ENCODE measurements at regions not wholly inside any gene's neighbourhood (a gene's known extent, or its start where the extent isn't known, plus 50 kb on each side); places are given as distances from the start of the nearest gene placed in this dataset.
"Not testable (repeated sequence)": the region's sequence is repeated elsewhere in the genome, so short reads cannot be mapped to it uniquely, and the experiment has no call there.

DNA sequence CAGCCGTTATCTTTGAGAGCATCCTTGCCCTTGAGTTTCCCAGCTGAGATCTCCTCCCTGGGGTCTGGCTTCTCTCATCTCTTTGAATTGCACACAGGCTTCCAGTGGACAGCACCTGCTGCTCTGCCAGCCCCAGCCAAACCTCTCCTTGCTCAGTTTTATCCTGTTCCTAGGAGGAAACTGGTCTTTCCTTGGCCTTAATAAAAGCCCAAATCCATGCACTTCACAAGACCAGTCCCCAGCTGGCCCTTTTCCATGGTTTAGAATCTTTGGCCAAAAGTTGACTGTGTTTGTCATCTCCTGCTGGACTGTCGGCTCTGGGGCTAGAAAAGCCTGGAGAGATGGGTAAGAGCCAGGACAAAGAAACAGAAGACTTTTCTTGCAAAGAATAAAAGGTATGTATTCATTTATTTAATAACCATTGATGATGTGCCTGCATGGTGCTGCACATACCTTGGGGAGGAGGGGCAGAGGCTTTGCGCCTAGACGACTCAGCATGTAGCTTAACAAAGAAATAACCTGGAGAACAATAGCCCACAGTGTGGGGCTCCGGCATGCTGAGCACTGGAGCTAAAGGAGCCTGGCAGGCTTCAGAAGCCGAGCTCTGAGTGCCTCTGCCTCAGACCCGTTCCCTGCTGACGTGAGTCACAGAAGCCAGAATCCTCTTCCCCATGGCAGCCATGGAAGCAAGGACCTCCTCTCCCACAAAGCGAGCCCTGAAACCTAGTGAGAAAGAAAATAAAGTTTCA is 319.3 kb upstream of the B3GAT1 start:
- intact Hi-C loops (cut with DNase I): no loop called here
- ATAC-seq (no peak), DNase-seq (ENCODE audit: low spot score) (no peak)

DNA sequence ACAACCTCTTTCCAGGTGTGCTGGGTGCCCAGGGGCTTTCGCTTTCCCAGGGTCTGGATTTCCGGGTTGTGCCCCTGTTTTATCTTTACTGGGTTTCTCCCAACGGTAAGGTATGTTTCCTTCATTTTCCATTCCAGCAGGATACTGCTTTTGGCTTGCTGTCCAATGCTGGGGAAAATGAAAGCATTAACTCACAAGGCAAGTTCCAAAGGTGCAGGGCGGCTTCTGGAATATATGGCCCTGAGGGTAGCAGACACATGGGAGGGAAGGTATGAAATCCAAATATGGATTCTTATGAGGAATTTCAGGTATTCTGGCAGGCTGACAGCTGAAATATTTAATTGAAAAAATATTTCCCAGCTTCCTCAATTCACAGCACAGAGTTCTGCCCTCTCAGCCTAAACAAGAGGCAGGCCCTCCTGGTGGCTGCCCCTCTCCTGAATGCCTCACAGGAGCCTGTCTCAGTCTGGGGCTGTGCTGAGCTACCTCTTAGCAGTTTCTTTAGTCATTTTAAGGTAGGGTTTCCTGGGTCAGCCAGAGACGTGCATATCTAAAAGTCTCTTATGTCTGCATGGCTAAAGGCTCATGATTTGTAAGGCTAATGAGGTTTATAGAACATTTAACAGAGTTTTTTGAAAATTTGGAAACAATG is 318.6 kb upstream of the B3GAT1 start:
- DNase-seq (ENCODE audit: low spot score): no peak
- intact Hi-C loops (cut with DNase I): no loop called here
- no peak for ATAC-seq

DNA sequence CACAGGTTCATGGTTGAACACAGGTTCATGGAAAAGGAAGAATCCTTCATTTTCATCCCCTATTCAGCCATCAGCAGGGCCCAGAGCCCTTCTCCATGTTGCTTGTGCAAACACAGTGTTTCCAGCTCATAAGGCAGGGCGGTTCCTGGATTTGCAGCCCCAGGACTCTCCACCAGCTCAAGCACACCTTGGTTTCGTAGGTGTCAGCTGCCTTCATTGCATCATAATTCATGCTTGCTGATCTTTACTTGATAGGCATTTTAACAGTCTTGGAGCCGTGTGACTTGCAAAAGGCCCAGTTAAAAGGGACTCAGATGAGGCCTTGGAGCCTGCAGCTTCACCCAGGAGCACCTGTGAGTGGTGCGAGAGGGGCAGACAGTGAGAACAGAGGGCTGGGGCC is 318.1 kb upstream of the B3GAT1 start:
- no peak for DNase-seq (ENCODE audit: low spot score)
- intact Hi-C loops (cut with DNase I): no loop called here
- no peak for ATAC-seq

DNA sequence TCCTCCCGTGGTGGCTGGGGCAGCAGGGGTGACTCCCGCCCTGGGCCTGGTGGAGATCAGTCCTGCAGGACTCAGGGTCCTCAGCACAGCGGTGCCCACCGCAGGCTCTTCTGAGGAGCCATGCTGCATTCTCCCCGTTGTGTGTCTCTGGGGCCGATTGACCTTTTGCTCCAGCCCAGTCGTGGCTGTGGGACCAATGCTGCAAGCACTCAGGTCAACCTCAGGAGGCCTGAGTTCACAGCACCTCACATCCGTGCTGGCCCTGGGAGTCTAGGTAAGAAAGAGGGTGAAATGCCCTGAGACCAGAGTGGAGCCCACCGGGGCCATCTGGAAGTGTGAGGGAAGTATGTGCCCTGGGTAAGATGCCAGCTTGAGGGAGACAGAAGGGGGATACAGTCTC is 316.1 kb upstream of the B3GAT1 start:
- DNase-seq (ENCODE audit: low spot score) (no peak), ATAC-seq (no peak)
- intact Hi-C loops (cut with DNase I): no loop called here

DNA sequence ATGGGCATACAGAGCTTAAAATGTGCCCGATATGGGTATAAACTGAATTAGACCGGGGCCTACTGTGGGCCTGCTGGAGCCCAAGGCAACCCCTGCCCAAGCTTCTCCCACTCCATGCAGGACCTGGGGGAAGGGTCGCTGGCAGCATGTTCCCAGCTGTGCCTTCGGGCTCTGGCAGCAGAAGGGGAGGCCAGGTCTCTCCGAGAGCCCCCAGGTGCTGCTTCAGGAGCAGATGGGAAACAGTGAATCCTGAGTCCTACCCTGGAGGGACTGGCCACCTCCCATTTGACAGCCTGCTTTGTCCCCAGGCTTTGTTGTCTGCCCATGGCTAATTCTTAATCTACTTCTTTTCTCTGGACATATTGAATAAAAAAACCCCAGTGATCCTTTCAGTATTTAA is 315.6 kb upstream of the B3GAT1 start:
- ATAC-seq: no peak
- intact Hi-C loops (cut with DNase I): no loop called here
- no peak for DNase-seq (ENCODE audit: low spot score)

DNA sequence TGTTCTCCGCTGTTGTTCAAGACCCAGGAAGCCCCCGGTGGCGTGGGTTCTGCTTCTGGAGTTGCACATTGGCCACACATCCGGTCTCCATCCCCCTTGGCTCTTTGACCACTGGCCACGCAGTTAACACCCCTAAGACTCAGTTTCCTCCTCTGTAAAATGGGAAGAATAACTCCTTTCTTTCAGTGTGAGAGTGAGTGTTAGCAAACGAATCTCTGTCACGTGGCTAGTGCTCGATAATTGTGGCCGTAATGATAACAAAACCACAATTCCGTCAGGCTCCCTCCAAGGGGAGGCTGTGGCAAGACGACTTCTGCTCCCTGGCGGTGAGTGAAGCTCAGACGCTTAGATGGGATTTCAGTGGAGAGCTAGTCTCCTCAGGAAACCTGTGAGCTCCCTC is 315.2 kb upstream of the B3GAT1 start:
- intact Hi-C loops (cut with DNase I): no loop called here
- DNase-seq (ENCODE audit: low spot score) (no peak), ATAC-seq (no peak)

DNA sequence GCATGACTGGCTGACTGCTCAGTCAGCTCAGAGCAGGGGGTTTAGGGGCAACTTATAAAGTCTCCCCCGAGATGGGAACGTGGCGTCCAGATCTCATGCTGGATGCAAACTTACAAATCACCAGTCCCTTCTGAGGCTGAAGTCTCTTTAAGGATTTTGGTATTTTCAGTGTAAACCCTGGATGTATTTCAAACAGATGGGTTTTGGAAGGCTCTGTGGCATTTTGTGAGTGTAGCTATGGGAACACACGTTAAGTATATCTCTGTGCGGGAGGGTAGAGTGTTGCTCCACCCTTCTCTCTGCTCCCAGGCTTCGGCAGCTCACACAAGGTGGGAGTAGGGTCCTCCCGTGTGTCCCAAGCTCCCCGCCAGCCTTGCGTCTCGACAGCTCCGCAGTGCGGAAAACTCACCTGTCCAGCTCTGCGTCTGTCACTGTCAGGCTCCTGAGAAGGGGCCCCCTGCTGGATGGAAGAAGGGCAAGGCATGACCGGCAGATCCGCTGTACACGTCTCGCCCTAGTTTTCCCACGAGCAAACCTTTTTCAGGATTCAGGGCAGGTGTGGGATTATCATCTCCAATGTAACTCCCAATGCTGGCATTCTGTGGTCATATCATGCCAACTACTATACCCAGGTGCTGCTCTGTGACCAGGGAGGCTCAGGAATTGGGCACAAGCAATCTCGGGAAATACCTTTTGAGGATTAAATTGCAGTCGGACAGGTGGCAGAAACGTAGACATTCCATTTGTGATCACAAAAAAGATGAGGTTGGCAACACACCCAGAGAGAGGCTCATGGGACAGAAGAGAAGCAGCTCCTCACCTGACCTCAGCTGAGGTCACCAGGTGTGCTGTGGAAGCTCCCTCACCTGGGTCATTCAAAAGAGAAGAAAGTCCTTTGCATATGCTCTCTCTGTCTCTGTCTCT is 313.9 kb upstream of the B3GAT1 start:
- intact Hi-C loops (cut with DNase I): no loop called here
- DNase-seq (ENCODE audit: low spot score) (no peak), ATAC-seq (no peak)

DNA sequence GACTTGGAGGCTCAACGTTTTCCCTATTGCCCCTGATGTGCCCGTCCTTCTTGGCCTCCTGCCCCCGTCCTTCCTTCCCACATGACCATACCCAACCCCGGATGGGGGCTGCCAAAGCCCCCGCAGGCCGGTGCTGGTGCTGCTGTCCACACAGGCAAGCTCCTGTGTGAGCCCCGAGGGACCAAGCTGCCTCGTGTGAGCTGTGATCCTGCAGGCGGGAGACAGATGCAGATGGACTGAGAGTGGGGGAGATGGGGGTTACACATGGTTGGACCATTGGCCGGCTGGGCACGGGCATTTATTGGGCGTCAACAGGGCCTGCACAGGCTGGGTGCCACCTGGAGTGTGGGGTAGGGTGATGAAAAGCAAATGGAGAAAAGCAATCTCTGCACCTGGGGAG is 313.2 kb upstream of the B3GAT1 start:
- DNase-seq (ENCODE audit: low spot score): no peak
- intact Hi-C loops (cut with DNase I): no loop called here
- ATAC-seq: no peak

DNA sequence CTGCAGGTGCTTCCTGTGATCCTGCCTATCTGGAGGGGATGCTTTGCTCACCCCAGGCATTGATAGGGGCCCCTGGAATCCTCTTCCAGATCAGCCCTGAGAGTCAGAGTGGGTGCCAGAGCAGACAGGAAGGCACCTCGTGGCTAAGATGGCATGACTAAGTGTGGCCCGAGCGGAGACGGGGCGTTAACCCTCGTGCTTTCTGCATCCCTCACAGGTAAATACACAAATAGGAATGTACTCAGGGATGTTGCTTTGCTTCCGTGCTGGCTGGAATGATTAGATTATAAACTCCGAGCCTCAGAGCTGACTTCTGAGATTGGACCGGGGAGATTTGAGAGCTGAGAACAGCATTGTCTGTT is 312.7 kb upstream of the B3GAT1 start:
- intact Hi-C loops (cut with DNase I): no loop called here
- no peak for ATAC-seq
- no peak for DNase-seq (ENCODE audit: low spot score)

DNA sequence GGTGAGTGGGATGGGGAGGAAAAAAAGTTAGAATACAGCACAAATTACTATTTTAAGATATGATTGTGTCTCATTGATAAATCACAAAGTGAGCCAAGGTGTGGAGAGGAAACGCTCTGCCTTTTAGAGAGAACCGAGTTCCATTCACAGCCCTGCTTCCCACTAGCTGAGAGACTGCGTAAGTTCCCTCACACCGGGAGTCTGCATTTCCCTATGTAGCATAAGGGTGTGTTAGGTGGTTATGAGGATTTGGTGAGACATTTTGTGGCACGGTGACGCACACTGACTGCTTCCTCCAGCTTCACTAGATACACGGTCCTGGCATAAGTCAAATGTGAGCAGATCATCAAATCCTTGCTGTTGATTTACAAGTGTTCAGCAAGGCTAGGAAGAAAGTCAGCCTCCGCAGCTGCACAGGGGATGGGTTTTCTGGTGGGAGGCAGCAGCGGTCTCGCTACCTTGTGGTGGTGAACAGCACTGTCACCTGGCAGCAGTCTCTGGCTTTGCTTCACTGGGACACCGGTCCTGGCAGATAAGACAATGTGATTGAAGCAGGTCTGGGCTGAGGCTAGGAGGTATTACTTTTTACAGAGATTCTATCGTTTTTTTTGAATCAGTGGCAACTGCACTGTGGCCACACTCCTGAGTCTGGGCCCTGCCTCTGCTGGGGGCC is 312.2 kb upstream of the B3GAT1 start:
- ATAC-seq (no peak), DNase-seq (ENCODE audit: low spot score) (no peak)
- intact Hi-C loops (cut with DNase I): no loop called here

DNA sequence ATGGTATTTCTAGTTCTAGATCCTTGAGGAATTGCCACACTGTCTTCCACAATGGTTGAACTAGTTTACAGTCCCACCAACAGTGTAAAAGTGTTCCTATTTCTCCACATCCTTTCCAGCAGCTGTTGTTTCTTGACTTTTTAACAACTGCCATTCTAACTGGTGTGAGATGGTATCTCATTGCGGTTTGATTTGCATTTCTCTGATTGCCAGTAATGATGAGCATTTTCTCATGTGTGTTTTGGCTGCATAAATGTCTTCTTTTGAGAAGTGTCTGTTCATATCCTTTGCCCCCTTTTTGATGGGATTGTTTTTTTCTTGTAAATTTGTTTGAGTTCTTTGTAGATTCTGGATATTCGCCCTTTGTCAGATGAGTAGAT is 308.6 kb upstream of the B3GAT1 start:
- DNase-seq (ENCODE audit: low spot score); intact Hi-C loops (cut with DNase I); ATAC-seq: not testable (repeated sequence)

DNA sequence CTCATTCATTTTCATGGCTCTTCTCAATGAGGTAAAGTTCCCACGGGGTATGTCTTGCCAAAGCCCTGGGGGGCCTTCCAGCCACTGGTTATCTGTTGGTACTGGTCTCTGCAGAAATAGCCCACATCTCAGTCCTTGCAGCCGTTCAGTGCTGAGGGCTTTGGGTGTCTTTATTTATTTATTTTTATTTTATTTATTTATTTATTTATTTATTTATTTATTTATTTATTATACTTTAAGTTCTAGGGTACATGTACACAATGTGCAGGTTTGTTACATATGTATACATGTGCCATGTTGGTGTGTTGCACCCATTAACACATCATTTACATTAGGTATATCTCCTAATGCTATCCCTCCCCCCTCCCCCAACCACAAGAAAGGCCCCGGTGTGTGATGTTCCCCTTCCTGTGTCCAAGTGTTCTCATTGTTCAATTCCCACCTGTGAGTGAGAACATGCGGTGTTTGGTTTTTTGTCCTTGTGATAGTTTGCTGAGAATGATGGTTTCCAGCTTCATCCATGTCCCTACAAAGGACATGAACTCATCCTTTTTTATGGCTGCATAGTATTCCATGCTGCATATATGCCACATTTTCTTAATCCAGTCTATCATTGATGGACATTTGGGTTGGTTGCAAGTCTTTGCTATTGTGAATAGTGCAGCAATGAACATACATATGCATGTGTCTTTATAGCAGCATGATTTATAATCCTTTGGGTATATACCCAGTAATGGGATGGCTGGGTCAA is 308.1 kb upstream of the B3GAT1 start:
- ATAC-seq; intact Hi-C loops (cut with DNase I); DNase-seq (ENCODE audit: low spot score): not testable (repeated sequence)

DNA sequence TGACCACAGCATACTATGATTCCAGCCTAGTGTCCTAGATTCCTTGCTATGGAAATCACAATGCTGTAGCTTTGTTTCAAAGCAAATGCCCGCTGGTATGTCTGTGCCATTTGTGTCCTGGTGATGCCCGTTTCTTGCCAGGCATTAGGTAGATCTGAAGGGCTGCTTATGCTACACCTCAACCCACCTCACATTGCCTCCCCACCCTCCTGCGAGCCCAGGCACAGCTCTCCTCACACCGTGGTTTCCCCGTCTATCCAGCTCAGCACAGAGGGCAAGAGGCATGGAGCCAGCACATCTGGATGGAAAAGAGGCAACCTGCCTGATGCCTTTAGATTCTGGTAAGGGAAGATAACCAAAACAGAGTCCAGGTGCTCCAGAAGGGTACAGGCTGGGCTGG is 307.4 kb upstream of the B3GAT1 start:
- no peak for ATAC-seq
- DNase-seq (ENCODE audit: low spot score): no peak
- intact Hi-C loops (cut with DNase I): no loop called here

DNA sequence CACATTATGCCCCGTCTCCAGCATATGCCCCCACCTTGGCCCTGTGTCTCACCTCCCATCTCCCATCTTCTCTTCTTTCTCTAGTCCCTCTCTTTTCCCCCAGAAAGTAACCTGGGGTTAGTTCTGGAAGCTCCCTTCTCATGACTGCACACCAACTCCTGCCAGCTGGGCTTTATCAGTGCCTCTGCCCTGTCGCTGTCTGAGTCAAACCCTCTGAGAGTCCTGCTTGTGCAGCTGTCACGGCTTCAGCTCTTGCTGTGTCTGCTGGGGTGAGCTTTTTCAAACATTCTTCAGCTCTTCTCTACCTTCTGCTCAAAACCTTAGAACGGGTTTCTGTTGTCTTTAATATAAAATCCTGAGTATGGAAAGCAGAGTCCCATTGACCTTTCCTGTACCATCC is 304.5 kb upstream of the B3GAT1 start:
- DNase-seq (ENCODE audit: low spot score) (no peak), ATAC-seq (no peak)

DNA sequence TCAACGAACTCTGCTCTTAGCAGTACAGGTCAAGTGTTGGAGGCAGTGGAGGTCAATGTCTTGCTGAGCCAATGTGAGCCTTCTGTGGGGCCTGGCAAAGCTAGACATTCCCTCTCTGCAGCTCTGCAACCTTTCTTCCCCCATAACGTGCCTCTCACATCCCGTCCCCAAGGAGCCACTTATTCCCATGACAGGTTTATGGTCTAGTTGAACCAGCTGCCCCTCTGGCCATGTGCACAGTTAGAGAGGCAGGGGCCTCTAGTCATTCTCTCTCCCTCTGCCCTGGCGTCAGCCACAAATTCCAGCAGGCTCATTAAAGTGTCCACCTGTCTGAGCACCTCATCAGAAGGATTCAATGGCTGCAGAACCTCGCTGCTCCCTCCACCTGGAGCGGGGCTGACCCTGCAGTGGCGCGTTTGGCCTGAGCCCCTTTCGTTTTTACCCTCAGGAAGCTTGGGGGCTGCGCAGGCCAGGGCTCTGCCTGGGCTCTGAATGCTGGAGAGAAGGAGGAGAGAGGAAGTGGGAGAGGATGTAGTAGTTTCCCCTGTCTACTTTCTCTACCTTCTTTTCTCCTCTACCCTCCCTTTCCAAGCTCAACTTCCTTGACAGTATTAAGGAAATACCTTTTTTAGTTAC is 302.1 kb upstream of the B3GAT1 start:
- intact Hi-C loops (cut with DNase I): no loop called here

More for the DNA sequence above, 304.5 kb upstream of the B3GAT1 start:
- intact Hi-C loops (cut with DNase I): no loop called here

DNA sequence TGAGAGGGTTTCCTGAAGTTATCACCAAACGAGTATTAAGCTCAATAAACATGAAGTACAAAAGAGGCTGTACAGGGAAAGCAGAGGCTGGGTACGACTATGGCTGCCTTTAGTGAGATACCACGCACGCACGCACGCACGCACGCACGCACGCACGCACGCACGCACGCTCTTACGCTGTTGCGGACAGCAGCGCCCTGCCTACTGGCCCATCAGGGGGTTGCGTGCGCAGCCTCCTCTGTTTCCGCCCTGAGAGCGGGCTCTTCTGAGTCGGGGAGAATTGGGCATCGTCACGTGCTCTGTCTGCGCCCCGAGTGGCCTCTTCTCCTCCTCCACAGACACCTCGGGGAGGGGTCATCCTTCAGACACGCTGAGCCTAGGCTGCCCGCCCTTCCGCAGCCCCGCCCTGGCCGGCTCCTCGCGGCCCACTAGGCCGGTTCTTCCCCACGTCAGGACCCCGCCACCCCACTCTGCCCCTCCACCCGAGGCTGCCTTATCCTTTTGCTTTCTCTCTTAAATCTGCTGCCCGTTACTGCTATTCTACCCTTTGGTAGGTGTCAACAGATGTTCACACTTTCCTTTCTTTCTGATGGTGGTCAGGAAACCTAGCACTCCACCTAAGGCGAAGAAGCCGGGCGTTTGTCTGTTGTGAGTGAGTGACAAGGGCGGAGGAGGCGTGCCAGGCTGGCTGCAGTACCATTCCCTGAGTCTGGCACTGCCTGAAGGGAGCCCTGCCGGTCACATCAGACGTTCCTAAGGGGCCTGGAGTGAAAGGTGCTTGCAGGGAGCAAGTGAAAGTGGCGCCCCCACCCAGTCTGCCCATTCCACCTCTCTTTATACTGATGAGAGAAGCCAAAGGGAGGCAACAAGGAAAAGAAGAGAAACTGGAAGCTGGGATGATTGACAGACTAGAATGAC is 300.4 kb upstream of the B3GAT1 start:
- intact Hi-C loops (cut with DNase I): no loop called here
- DNase-seq (ENCODE audit: low spot score) (no peak), ATAC-seq (no peak)

More for the DNA sequence above, 302.1 kb upstream of the B3GAT1 start:
- DNase-seq (ENCODE audit: low spot score) (no peak), ATAC-seq (no peak)

DNA sequence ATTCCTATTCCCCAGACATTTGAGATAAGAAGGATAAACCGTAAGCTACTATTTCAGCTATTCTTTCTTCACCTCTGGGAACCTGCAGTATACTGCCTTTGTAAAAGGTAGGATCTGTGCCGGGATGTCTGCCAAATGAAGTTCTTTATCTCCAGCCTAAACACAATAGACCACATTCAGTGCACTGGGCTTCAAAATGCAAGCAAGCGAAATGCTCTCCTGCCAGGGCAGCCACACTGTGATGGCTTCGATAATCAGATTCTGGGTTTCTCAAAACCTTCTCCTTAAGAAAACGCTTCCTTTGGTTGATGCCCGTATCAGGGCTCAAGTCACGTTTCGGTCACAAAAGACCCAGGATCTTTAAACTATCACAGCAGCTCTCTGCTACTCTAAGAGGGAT is 299.5 kb upstream of the B3GAT1 start:
- ATAC-seq (no peak), DNase-seq (ENCODE audit: low spot score) (no peak)
- intact Hi-C loops (cut with DNase I): no loop called here

Data from sciatic nerve (tissue), 2 donors.